ENCODE measurements at regions not wholly inside any gene's neighbourhood (a gene's known extent, or its start where the extent isn't known, plus 50 kb on each side); places are given as distances from the start of the nearest gene placed in this dataset.

GRCh38 chr10:52952391-52953055, 179.9 kb upstream of the MBL2 start:
- no peak overlapping the region for H3K4me3 ChIP-seq (ENCODE audit: low read length)
- no peak overlapping the region for H2AFZ ChIP-seq (ENCODE audit: low read depth, low read length)
- H3K9ac ChIP-seq (ENCODE audit: low read length), result no peak overlapping the region
- H3K27ac ChIP-seq (ENCODE audit: low read length), result no peak overlapping the region
- H3K36me3 ChIP-seq (ENCODE audit: insufficient read depth, low read length), result no peaks in the 10 kb centered on the region
- H4K20me1 ChIP-seq (ENCODE audit: insufficient read depth), result no peaks in the 10 kb centered on the region
- no peaks in the 10 kb centered on the region for H3K9me3 ChIP-seq (ENCODE audit: low read length)
- no peaks in the 10 kb centered on the region for H3K9me2 ChIP-seq (ENCODE audit: insufficient read depth, low read length)
- TF ChIP-seq POLR2AphosphoS5 (IDR thresholded peaks at IDR 0.05) (no peak), REST (IDR thresholded peaks at IDR 0.05; ENCODE audit: borderline replicate concordance) (no peak), SMC3 (conservative IDR thresholded peaks at IDR 0.05; ENCODE audit: poor library complexity) (no peak), RAD21 (conservative IDR thresholded peaks at IDR 0.05) (no peak), EP300 (conservative IDR thresholded peaks at IDR 0.05; ENCODE audit: poor library complexity, severe bottlenecking) (no peak), EZH2 (IDR thresholded peaks at IDR 0.05; ENCODE audit: borderline replicate concordance, insufficient read depth, low read length, poor library complexity, severe bottlenecking) (no peak), MXI1 (conservative IDR thresholded peaks at IDR 0.05; ENCODE audit: poor library complexity, severe bottlenecking) (no peak), CTCF (IDR thresholded peaks at IDR 0.05; ENCODE audit: poor library complexity, severe bottlenecking) (no peak), TAF1 (IDR thresholded peaks at IDR 0.05; ENCODE audit: low read depth) (no peak)
- no peaks in the 10 kb centered on the region for H3K79me2 ChIP-seq (replicated peaks; ENCODE audit: insufficient read depth, low read length)
- peaks cover 22% of the 10 kb centered on the region for H3K27me3 ChIP-seq (ENCODE audit: insufficient read depth, low read depth, low read length)
- no peaks in the 10 kb centered on the region for H3F3A ChIP-seq (ENCODE audit: insufficient read depth, low read length, poor library complexity, severe bottlenecking)
- no peak overlapping the region for H3K4me2 ChIP-seq (ENCODE audit: low read length)

GRCh38 chr10:52951824-52952223, 179.2 kb upstream of the MBL2 start:
- Histone ChIP-seq H3K4me3 (ENCODE audit: low read length) (no peak overlapping the region), H3K36me3 (ENCODE audit: insufficient read depth, low read length) (no peaks in the 10 kb centered on the region), H2AFZ (ENCODE audit: low read depth, low read length) (no peak overlapping the region), H3K9ac (ENCODE audit: low read length) (no peak overlapping the region), H4K20me1 (ENCODE audit: insufficient read depth) (no peaks in the 10 kb centered on the region), H3F3A (ENCODE audit: insufficient read depth, low read length, poor library complexity, severe bottlenecking) (no peaks in the 10 kb centered on the region), H3K79me2 (replicated peaks; ENCODE audit: insufficient read depth, low read length) (no peaks in the 10 kb centered on the region), H3K9me2 (ENCODE audit: insufficient read depth, low read length) (no peaks in the 10 kb centered on the region), H3K27ac (ENCODE audit: low read length) (no peak overlapping the region), H3K9me3 (ENCODE audit: low read length) (no peaks in the 10 kb centered on the region), H3K27me3 (ENCODE audit: insufficient read depth, low read depth, low read length) (peaks cover 15% of the 10 kb centered on the region), H3K4me2 (ENCODE audit: low read length) (no peak overlapping the region)
- TF ChIP-seq REST (IDR thresholded peaks at IDR 0.05; ENCODE audit: borderline replicate concordance) (no peak), RAD21 (conservative IDR thresholded peaks at IDR 0.05) (no peak), POLR2AphosphoS5 (IDR thresholded peaks at IDR 0.05) (no peak), MXI1 (conservative IDR thresholded peaks at IDR 0.05; ENCODE audit: poor library complexity, severe bottlenecking) (no peak), EP300 (conservative IDR thresholded peaks at IDR 0.05; ENCODE audit: poor library complexity, severe bottlenecking) (no peak), TAF1 (IDR thresholded peaks at IDR 0.05; ENCODE audit: low read depth) (no peak), EZH2 (IDR thresholded peaks at IDR 0.05; ENCODE audit: borderline replicate concordance, insufficient read depth, low read length, poor library complexity, severe bottlenecking) (no peak), SMC3 (conservative IDR thresholded peaks at IDR 0.05; ENCODE audit: poor library complexity) (no peak), CTCF (IDR thresholded peaks at IDR 0.05; ENCODE audit: poor library complexity, severe bottlenecking) (no peak)
